ENCODE measurements at regions not wholly inside any gene's neighbourhood (a gene's known extent, or its start where the extent isn't known, plus 50 kb on each side); places are given as distances from the start of the nearest gene placed in this dataset.
A peak's percentile ranks its signal among the peaks of the same experiment; 100 is the strongest.

- DNase-seq, result peak in 1 of 3 donors; percentile 8
Measured at GRCh38 chr2:12177455-12178288, 431.2 kb downstream of the LPIN1 start.

- DNase-seq, result no peak
Measured at GRCh38 chr2:12178289-12179080, 432.1 kb downstream of the LPIN1 start.

GRCh38 chr2:12180031-12180430 lies 433.6 kb downstream of the LPIN1 start:
- no peak for DNase-seq

- peak; percentile 41 to 56 (median 54) for DNase-seq
Measured at GRCh38 chr2:12183032-12183645, 436.7 kb downstream of the LPIN1 start.

- DNase-seq, result peak; percentile 54 to 81 (median 62)
Measured at GRCh38 chr2:12192762-12193161, 446.3 kb downstream of the LPIN1 start.

GRCh38 chr2:12194968-12195367 lies 448.5 kb downstream of the LPIN1 start:
- no peak for DNase-seq

GRCh38 chr2:12196495-12196894 lies 450.1 kb downstream of the LPIN1 start:
- DNase-seq, result no peak

GRCh38 chr2:12197133-12197532 lies 450.7 kb downstream of the LPIN1 start:
- no peak for DNase-seq

GRCh38 chr2:12199491-12200211 lies 453.2 kb downstream of the LPIN1 start:
- DNase-seq, result no peak

GRCh38 chr2:12201369-12201768 lies 454.9 kb downstream of the LPIN1 start:
- DNase-seq, result peak; percentile 67 to 84 (median 77)

- no peak for DNase-seq
Measured at GRCh38 chr2:12202313-12203075, 456.1 kb downstream of the LPIN1 start.

GRCh38 chr2:12203528-12203927 lies 457.1 kb downstream of the LPIN1 start:
- no peak for DNase-seq

- peak; percentile 22 to 27 (median 25) for DNase-seq
Measured at GRCh38 chr2:12205086-12205485, 458.7 kb downstream of the LPIN1 start.

- DNase-seq, result no peak
Measured at GRCh38 chr2:12207491-12207890, 461.1 kb downstream of the LPIN1 start.

- no peak for DNase-seq
Measured at GRCh38 chr2:12210016-12210933, 463.8 kb downstream of the LPIN1 start.

- DNase-seq, result no peak
Measured at GRCh38 chr2:12211326-12212175, 465.1 kb downstream of the LPIN1 start.

- no peak for DNase-seq
Measured at GRCh38 chr2:12212841-12213597, 466.6 kb downstream of the LPIN1 start.

- no peak for DNase-seq
Measured at GRCh38 chr2:12217175-12217574, 470.7 kb downstream of the LPIN1 start.

GRCh38 chr2:12219761-12220160 lies 473.3 kb downstream of the LPIN1 start:
- DNase-seq, result no peak

All from suppressor macrophage treated with lipopolysaccharide for 1 hour (primary cell).